ENCODE measurements at regions not wholly inside any gene's neighbourhood (a gene's known extent, or its start where the extent isn't known, plus 50 kb on each side); places are given as distances from the start of the nearest gene placed in this dataset.

DNA sequence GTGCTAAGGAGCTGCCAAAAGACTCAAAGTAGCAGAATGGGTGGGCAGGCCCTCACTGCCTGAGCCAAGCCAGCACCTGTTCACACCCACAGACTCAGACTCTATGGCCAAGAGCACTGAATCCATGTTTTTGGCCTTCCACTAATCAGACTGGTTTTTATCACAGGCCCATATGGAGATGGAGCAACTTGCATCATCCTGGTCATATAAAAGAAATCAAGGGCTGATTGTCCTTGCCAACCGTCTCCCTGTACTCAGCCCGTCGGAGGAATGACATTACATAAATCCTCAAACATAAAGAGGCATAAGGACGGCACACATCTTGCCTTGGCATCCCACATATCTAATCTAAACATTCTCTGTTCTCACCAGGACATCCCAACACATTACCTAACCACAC is 66.7 kb downstream of the MARCHF4 start:
- 74 to 86% methylated on average over 4 of the region's 4 CpGs for WGBS, 2 donors
- H3K36me3 ChIP-seq: no peaks in the 10 kb centered on the region
- H3K27ac ChIP-seq: no peak overlapping the region
- H3K4me1 ChIP-seq: no peaks in the 10 kb centered on the region
- DNase-seq (no peak), ATAC-seq (no peak), FAIRE-seq (no peak)
- intact Hi-C loops (cut with DNase I): no loop called here
- H3K27me3 ChIP-seq: no peaks in the 10 kb centered on the region
- TF ChIP-seq, protein P1, sequence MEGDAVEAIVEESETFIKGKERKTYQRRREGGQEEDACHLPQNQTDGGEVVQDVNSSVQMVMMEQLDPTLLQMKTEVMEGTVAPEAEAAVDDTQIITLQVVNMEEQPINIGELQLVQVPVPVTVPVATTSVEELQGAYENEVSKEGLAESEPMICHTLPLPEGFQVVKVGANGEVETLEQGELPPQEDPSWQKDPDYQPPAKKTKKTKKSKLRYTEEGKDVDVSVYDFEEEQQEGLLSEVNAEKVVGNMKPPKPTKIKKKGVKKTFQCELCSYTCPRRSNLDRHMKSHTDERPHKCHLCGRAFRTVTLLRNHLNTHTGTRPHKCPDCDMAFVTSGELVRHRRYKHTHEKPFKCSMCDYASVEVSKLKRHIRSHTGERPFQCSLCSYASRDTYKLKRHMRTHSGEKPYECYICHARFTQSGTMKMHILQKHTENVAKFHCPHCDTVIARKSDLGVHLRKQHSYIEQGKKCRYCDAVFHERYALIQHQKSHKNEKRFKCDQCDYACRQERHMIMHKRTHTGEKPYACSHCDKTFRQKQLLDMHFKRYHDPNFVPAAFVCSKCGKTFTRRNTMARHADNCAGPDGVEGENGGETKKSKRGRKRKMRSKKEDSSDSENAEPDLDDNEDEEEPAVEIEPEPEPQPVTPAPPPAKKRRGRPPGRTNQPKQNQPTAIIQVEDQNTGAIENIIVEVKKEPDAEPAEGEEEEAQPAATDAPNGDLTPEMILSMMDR (IDR thresholded peaks at IDR 0.05): no peak
- no peaks in the 10 kb centered on the region for H3K9me3 ChIP-seq
- no peak overlapping the region for H3K4me3 ChIP-seq

GRCh38 chr2:216302981-216303676 is 69.2 kb downstream of the MARCHF4 start:
- Histone ChIP-seq H3K27me3 (no peaks in the 10 kb centered on the region), H3K4me1 (no peaks in the 10 kb centered on the region), H3K4me3 (no peak overlapping the region), H3K9me3 (no peaks in the 10 kb centered on the region), H3K36me3 (no peaks in the 10 kb centered on the region), H3K27ac (no peak overlapping the region)
- FAIRE-seq (no peak), DNase-seq (no peak), ATAC-seq (no peak)
- intact Hi-C loops (cut with DNase I): no loop called here
- TF ChIP-seq, protein P1 (IDR thresholded peaks at IDR 0.05): no peak
- WGBS, 2 donors: 82 to 91% methylated on average over 3 of the region's 3 CpGs

- FAIRE-seq (no peak), DNase-seq (no peak), ATAC-seq (no peak)
- WGBS, 2 donors: 76 to 79% methylated on average over 2 of the region's 2 CpGs
- no peak overlapping the region for H3K4me3 ChIP-seq
- H3K27ac ChIP-seq: no peak overlapping the region
- no peaks in the 10 kb centered on the region for H3K9me3 ChIP-seq
- no peaks in the 10 kb centered on the region for H3K27me3 ChIP-seq
- H3K4me1 ChIP-seq: no peaks in the 10 kb centered on the region
- no peaks in the 10 kb centered on the region for H3K36me3 ChIP-seq
- intact Hi-C loops (cut with DNase I): no loop called here
- TF ChIP-seq, protein P1 (IDR thresholded peaks at IDR 0.05): no peak
Measured at GRCh38 chr2:216300906-216301305, 71.4 kb downstream of the MARCHF4 start.

- Histone ChIP-seq H3K27ac (no peak overlapping the region), H3K27me3 (no peaks in the 10 kb centered on the region), H3K9me3 (no peaks in the 10 kb centered on the region), H3K36me3 (no peaks in the 10 kb centered on the region), H3K4me3 (no peak overlapping the region), H3K4me1 (no peaks in the 10 kb centered on the region)
- FAIRE-seq: no peak
- WGBS, 2 donors: 44 to 71% methylated on average over 1 of the region's 1 CpG
- ATAC-seq: no peak
- DNase-seq: no peak
- TF ChIP-seq, protein P1 (IDR thresholded peaks at IDR 0.05): no peak
- intact Hi-C loops (cut with DNase I): no loop called here
Measured at GRCh38 chr2:216299588-216299987, 72.7 kb downstream of the MARCHF4 start.

DNA sequence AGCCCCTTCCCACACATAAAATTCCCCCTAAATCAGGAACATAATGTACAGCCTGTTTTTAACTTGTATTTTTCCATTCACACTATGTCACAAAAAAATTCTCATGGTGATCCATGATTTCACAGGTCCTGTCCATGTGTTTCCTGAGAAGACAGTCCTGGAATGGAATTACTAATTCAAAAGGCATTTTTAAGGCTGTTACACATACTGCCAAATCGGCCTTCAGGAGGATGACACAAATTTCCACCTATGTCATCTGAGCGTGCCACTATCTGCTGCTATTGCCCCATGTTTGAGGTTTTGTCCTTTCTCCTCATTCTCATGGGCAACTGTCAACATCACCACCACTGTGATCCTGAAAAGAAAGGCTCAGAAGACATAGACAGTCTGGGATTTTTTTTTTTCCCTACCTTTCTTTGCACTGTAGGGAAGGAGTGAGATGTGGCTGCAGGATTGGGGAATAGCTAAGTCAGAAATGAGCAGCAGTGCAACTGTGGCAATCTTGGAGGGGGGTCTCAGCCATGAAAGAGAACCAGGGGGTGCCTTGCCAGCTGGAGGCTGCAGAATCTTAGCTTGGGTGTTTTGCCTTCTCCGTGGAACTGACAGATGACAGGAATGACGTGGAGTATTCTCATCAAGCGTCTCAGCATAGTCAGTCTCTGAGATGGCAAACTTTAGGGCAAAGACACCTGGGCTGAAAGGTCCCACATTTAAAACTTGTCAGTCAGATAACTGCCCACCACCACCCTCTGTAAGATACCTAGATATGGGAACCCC is 73.4 kb downstream of the MARCHF4 start:
- no peak for FAIRE-seq
- WGBS, 2 donors: 70 to 75% methylated on average over 5 of the region's 5 CpGs
- no peak overlapping the region for H3K27ac ChIP-seq

More for the DNA sequence above, 73.4 kb downstream of the MARCHF4 start:
- Histone ChIP-seq H3K36me3 (no peaks in the 10 kb centered on the region), H3K9me3 (no peaks in the 10 kb centered on the region), H3K27me3 (no peaks in the 10 kb centered on the region), H3K4me3 (no peak overlapping the region), H3K4me1 (no peaks in the 10 kb centered on the region)
- TF ChIP-seq, protein P1 (IDR thresholded peaks at IDR 0.05): no peak
- no peak for ATAC-seq
- DNase-seq: no peak
- intact Hi-C loops (cut with DNase I): no loop called here

Data from pancreas (tissue), 10 donors.